Stimulated activated CD8-positive, alpha-beta memory T cell treated with anti-CD3 and anti-CD28 coated beads, Interleukin-12 subunit alpha, Interleukin-12 subunit beta, amount 100 ng/mL, for 4 hours (primary cell): ENCODE measurements at regions not wholly inside any gene's neighbourhood (a gene's known extent, or its start where the extent isn't known, plus 50 kb on each side); places are given as distances from the start of the nearest gene placed in this dataset.
"Not testable (repeated sequence)": the region's sequence is repeated elsewhere in the genome, so short reads cannot be mapped to it uniquely, and the experiment has no call there.

Source experiments
- DNase-seq: peaks from one replicate; pipeline ENCODE4 v3.0.0-alpha.2; 2020; ENCODE audit warnings: low read depth

- no peak for DNase-seq
Observed at GRCh38 chr7:67843615-67844014, 847.0 kb downstream of the TYW1 start.

- no peak for DNase-seq
Observed at GRCh38 chr7:67847092-67847787, 850.6 kb downstream of the TYW1 start.

DNA sequence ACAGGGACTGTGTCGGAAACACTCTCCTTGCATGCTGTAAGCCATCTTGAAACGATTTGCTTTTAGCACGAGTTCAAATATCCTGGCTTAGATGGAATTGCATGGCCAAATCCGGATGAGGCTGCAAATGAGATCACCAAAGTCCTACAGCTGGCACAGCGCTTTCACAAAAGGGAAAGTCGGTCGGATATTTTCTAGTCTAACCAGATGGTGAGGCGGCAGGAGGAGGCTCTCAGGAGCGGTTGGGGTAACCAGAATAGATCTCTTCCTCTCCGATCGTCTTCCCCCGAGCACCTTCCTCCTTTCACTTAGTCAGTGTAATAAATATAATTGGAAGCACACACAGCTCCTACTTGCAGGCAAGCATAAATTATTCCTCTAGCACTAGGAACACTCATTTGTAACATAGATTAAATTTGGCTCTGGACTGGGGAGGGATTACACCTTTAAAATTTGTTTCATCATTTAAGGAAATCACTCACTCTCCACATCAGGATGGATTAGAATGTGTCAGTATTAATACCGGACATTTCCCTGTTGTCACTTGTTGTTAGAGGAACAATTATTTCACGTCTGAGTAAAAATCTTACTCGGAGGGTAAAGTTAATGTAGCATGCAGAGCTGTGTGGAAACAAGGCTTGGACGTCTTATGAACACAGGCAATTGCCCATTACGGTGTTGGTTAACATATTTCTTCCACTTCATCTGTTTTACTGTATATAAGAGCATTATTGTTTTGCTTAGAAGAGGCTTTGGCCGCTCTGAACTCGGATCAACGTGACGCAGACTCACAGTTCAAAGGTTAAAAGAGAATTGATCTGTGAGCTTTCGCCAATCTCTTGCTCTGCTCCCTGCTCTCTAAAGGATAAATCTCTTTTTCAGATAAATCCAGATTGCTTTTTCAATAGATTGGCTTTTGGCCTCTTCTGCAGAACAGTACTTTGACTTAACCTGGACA is 857.9 kb downstream of the TYW1 start:
- no peak for DNase-seq

GRCh38 chr7:67855322-67855721 is 858.7 kb downstream of the TYW1 start:
- DNase-seq = no peak

DNA sequence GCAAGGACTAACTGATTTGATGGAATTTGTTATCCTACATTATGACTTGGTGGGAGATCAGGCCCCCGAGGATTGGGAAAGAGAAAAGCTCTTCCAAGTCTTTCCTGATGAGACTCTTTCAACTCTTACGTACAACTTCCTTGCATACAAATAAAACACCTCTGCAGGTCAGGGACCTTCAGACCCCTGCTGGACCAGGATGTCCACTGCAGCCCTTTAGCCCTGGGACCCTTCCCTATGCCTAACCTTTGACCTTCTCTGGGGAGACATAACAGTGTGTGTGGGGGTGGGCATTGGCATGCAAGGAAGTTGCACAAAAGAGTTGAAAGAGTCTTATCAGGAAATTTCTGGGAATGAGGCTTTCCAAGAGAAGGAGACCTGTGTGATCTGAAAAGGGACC is 859.4 kb downstream of the TYW1 start:
- no peak for DNase-seq

- no peak for DNase-seq
Observed at GRCh38 chr7:67857698-67858097, 861.1 kb downstream of the TYW1 start.

DNA sequence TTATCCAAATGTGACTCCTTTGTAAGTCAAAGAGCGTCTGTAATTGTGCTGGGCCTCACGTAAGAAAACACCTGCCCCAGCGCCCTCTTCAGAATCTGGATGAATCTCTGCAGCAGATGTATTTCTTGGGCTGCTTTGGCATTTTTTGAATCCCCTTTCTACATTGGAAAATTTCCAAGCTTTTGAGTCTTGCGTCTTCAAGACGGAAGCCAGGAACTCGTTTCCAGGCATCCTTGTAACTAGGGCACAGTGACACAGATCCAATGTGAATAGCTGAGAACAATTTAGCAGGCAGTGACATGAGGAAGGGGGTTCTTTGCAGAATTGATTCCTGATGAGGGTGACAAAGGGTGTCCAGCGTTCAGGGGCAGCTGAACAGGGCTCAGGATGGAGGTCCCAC is 862.3 kb downstream of the TYW1 start:
- no peak for DNase-seq

- DNase-seq = no peak
Observed at GRCh38 chr7:67863911-67864310, 867.3 kb downstream of the TYW1 start.

DNA sequence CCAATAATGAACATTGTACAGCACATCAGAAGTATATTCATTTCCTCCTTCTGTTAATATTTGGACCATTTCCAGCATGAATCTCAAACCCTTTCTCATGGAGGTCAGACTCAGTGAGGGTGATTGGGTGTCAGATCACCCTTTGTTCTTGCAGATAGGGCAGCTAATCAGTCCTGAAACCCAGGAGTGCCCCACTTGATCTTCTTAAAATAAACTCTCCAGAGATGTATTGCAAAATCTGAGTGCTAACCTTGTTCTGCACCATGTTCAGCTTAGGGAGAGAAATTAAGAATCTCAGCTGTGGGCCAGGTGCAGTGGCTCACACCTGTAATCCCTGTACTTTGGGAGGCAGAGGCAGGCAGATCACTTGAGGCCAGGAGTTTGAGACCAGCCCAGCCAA is 869.4 kb downstream of the TYW1 start:
- DNase-seq = no peak

DNA sequence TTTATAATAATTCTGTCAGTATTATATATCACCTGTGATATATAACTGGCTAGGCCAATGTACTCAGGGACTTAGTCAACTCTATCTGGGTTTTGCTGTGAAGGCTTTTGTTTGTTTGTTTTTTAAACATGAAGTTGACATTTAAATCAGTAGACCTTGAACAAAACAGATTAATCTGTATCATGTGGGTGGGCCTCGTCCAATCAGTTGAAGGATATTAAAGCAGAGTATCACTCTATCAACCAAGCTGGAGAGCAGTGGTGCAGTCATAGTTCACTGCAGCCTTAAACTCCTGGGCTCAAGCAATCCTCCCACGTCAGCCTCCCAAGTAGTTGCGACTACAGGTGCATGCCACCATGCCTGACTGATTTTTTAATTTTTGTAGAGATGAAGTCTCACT is 870.2 kb downstream of the TYW1 start:
- DNase-seq = no peak

DNA sequence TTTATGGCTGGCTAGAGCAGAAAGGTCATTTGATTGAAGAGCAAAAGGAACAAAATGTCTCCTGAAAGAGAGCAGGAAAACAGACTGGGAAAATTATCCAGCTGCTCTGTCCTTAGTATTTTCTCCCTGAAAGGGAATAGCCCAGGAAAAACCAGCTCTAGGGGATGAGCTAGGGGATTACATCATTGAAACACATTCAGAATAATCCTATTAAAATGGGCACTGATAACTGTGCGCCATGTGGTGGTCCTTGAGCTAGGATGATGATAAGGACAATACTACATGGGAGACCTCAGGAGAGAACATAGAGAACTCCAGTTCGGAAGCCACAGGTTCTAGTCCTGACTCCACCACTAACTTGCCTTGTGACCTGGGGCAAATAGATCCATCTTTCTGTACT is 873.8 kb downstream of the TYW1 start:
- no peak for DNase-seq

- DNase-seq = no peak
Observed at GRCh38 chr7:67875558-67875957, 878.9 kb downstream of the TYW1 start.

DNA sequence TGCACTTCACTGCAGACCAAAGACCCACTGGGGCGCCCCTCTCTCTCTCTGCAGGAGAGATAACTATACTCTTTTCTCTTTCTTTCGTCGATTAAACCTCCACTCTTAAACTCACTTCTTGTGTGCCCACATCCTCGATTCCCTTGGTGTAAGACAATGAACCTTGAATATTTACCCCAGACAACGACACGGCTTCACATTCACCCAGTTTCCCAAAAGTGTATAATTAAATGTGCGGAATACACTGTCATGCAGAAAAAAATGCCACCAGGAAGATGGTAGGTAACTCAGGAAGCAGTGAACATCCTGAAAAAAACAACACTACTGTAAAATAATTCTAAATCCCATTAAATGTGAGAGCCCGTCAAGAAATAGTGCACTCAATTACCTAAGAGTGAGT is 882.2 kb downstream of the TYW1 start:
- DNase-seq = no peak

DNA sequence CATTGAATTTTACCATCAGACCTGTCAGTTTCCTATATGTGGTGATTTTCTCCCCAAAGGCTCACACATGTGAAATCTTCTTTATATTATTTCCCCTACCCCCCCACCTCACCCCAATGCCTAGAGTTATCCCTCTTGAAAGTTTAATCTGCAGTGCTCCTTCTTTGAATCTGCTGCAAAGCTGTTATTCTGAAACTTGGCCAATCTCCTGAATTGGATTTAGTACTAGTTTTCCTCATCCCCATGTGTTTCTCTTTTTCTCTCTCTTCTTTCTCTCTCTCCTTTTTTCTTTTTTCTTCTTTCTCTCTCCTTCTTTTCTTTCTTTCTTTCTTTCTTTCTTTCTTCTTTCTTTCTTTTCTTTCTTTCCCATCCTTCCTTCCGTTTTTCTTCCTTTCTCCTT is 886.2 kb downstream of the TYW1 start:
- DNase-seq = no peak

DNA sequence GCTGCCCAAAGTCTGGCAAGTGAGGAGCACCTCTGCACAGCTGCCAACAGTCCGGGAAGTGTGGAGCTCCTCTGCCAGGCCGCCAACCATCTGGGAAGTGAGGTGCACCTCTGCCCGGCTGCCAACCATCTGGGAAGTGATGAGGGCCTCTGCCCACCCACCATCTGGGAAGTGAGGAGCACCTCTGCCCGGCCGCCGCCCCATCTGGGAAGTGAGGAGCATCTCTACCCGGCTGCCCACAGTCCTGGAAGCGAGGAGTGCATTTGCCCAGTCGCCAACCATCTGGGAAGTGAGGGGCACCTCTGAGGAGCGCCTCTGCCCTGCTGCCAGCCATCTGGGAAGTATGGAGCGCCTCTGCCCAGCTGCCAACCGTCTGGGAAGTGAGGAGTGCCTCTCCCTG is 893.7 kb downstream of the TYW1 start:
- DNase-seq = no peak

GRCh38 chr7:67894746-67895145 is 898.1 kb downstream of the TYW1 start:
- no peak for DNase-seq

DNA sequence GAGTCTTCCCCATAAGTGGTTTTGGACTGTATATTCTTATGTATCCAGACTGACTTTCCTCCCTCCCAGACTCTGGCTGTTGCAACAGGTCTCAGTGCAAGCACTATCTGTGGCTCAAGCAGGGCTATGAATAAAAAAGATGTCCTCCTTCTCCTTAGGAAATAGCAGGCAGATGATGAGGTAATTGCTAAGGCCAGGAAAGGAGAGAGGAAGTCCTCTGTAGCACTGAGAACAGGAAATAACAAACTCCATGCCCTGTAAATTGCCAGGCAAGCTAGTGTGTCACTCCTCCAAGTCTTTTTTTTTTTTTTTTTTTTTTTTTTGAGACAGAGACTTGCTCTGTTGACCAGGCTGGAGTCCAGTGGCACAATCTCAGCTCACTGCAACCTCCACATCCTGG is 900.1 kb downstream of the TYW1 start:
- no peak for DNase-seq

DNA sequence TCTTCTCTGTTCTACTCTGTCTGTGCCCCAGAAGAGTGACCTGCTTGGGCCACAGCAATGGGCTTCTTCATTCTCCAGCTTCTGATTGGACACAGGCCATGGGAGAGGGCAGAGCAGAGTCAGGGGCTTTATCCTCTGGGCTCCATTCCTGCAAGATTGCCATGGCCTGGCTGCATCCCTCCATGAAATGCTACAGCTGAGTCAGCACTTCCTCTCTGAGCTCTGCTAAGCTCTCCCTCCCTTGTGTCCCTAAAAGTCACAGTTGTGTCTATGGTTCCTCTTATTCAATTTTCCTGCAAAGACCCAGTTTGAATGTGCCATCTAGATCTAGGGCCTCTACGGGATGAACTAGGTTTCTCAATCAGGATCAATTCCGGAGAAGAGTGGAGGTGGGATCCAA is 903.8 kb downstream of the TYW1 start:
- DNase-seq = no peak

DNA sequence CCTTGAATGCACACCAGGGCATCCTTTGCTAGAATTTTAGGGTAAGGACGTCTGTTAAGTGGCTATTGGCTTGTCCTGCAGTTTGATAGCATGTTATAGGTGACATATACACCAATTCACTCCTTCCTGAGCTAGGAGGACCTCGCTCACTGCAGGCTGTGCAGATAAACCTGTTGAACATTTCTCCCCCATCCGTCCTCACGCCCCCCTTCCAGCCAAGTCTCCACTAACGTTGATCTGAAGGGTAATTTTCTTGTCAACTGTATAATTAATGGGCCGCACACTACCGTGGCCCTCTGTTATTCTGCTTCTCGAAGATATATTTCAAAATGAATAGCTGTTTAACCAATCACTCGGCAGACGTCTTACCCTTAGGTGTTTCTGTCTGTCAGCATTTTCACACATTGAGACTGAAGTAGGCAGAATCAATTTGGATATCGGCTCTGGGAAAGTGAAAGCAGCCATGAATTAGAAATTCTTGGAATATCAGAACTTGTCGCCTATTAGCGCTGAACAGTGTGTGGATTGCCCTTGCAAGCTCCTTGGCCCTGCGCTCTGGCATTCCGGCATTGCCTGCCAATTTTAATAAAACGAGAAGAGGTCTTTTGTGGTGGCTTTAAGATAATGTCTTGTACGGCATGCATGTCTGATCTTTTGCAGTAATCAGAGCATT is 905.3 kb downstream of the TYW1 start:
- no peak for DNase-seq

DNA sequence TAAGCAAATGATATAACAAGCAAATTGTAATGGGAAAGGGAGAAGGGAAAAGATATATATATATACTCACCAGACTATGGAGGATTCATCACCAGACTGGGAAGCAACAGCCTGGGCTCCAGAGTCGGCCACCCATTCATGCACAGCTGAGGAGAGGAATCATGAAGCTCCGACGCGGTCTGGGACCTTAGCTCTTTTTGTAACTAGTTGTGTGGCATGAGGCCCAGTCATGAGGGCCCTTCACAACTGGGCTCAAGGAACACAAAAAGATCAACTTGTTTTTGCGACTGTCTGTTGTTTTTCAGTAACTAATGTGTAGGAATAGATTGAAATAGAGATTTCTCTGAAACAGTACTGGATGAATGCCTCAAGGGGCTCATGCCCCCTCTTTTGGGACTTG is 911.2 kb downstream of the TYW1 start:
- DNase-seq = no peak

DNA sequence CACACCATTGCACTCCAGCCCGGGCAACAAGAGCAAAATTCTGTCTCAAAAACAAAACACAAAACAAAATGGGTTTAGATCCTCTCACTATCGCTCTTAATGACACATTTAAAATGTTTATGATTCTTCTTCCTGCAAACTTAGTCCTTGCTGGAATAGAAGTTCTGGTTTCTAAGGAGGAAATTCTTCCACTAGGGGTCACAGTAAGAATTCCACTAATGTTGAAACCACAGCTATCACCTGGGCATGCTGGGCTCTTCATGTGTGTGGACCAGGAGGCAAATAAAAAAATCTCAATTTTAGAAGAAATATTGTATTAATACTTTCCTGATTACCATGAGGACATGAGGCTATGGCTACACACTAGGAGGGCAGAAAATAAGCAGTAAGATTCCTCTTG is 915.8 kb downstream of the TYW1 start:
- DNase-seq = no peak

DNA sequence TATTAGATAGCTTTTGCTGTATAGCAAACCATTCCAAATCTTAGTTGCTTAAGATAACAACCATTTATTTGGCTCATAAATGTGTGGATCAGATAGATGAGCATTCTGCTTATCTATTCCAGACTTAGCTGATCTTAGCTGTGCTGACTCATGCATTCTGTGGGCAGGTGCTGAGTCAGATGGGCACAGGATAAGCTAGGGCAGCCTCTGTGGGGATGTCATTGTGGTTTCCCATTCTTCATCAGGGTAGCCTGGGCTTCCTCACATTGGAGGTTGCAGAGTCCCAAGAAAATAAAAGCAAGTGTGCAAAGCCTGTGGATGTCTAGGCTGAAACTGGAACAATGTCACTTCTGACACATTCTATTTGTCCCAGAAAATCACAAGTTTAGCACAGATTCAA is 917.0 kb downstream of the TYW1 start:
- DNase-seq = no peak

- DNase-seq = not testable (repeated sequence)
Observed at GRCh38 chr7:67916111-67916510, 919.5 kb downstream of the TYW1 start.
